ENCODE measurements at regions not wholly inside any gene's neighbourhood (a gene's known extent, or its start where the extent isn't known, plus 50 kb on each side); places are given as distances from the start of the nearest gene placed in this dataset.

DNA sequence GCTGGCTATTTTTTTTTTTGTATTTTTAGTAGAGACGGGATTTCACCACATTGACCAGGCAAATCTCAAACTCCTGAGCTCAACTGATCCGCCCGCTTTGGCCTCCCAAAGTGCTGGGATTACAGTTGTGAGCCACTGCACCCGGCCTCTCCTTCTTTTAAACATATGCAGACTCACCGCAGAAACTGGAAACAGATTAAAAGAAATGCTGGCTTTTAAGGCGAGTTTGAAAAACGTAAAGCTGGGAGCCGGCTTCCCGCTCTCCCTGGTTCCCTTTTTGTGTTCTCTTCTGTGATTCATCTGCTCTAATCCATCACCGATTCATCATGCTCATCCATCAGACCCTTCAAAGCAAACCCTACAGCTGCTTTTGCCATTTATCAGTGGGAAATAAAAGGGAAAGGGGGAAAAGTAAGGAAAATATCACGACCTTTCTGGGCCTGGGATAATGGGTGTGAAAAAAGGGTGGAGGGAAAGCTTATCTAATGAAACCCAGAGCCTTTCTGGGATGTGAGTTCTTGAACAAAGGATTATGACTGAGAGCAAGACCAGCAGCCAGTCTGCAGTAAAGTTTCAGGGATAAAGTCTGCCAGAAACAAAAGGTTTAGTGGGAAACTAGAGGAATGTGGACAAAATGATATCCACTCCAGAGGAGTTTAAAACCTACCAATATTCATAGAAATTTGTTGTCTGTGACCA is 92.3 kb upstream of the LRIG1 start:
- DNase-seq (ENCODE audit: low spot score) = no peak

DNA sequence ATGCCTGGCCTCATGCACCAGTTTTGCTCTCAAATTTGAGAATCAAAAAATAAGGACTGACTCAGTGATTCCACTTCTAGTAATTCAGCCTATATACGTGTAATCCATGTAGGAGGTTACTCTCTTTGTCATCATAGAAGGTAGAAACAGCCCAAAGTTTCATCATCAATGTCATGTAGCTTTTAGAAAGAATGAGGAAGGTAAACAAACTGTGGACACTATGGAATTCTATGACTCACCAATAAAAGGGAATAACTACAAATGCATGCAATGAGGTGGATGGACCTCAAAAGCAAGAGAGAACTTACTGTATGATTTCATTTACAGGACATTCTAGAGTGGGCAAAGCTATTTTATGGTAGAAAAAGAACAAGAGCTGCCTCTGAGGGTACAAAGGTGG is 93.2 kb upstream of the LRIG1 start:
- DNase-seq (ENCODE audit: low spot score) = no peak

- DNase-seq (ENCODE audit: low spot score) = no peak
Observed at GRCh38 chr3:66597308-66597863, 96.6 kb upstream of the LRIG1 start.

GRCh38 chr3:66598168-66598567 is 97.3 kb upstream of the LRIG1 start:
- DNase-seq (ENCODE audit: low spot score) = no peak

DNA sequence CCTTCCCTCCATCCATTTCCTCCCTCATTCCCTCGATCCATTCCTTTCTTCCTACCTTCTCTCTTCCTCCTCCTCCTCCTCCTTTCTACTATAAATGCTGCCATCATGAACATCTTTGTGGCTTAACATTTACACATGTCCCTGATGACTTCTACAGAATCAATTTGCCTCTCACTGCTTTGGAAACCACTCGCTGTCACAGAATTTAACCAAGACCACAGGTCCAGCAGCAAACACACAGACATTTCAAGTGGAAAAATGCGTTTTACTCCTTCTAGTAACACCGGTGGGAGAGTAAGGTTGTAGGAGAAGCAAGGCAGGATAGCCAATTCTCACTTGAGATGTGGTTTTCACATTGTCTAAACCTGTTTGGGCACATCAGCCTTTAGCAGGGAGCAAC is 101.4 kb upstream of the LRIG1 start:
- DNase-seq (ENCODE audit: low spot score) = no peak

DNA sequence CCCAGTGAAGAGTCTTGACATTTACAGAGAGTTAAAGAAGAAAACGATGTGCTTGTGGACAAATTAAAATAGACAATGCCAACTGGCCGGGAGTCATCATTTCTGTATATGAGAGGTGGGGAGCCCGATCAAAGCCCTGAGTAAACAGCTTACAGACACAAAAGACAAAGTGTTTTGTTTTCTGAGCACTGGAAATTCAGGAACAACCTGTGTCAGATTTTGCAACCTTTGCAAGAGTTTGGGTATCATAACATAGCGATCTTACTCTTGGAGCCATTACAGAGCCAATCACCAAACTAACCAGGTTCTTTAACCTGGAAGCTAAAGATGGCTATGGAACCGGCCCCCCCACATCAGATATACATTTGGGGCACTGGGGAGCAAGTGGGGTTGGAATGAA is 101.9 kb upstream of the LRIG1 start:
- no peak for DNase-seq (ENCODE audit: low spot score)

GRCh38 chr3:66603151-66603611 is 102.4 kb upstream of the LRIG1 start:
- no peak for DNase-seq (ENCODE audit: low spot score)

DNA sequence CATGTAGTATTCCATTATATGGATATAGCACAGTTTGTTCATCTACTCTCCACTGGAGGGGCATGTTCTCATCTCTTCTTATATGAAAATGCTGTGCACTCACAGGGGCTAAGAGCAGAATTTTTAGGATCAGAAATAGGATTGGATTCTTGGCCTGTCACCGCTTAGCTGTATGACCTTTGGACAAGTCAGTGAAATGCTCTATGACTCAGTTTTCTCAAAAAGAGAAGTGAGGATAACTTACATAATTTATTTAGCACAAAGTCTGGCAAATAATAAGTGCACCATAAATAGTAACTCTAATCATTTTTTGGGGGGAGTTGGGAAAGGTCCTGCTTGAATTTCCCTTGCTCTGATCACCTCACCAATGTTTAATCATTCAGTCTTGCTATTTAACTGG is 103.7 kb upstream of the LRIG1 start:
- no peak for DNase-seq (ENCODE audit: low spot score)

DNA sequence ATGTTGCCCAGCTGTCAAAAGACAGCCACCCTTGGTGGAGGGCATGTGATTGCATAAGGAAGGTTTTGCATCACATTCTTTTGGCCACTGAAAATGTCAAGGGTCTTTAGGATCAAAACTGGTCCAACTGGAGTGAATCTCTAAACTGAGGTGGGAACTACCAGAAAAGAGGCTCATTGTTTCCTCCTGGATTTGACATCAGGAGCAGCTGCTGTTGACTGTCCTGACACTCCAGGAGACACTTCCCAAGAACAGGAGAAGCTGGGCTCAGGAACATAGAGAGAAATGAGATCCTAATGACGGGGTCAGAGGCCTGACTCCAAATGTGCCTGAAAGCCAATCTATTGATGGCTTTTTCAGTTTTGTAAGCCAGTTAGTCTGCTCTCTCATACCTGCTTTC is 105.3 kb upstream of the LRIG1 start:
- no peak for DNase-seq (ENCODE audit: low spot score)

DNA sequence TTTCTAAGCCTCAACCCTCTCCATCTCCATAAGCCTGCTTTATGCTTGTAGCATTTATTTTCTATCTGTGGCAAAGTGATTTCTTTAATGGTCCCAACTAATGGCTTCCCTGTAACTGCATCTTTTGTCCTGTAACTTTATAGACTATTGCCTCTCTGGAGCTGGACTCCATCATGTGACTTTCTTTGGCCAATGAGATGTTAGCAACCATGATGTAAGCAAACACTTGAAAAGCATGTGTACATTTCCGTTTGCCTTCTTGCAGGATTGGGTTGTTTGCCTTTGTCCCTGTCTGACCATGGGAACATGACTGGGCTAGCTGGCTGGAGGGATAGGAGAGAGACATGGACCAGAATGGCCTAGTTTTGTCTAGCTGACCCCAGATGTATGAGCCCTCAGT is 106.0 kb upstream of the LRIG1 start:
- DNase-seq (ENCODE audit: low spot score) = no peak

DNA sequence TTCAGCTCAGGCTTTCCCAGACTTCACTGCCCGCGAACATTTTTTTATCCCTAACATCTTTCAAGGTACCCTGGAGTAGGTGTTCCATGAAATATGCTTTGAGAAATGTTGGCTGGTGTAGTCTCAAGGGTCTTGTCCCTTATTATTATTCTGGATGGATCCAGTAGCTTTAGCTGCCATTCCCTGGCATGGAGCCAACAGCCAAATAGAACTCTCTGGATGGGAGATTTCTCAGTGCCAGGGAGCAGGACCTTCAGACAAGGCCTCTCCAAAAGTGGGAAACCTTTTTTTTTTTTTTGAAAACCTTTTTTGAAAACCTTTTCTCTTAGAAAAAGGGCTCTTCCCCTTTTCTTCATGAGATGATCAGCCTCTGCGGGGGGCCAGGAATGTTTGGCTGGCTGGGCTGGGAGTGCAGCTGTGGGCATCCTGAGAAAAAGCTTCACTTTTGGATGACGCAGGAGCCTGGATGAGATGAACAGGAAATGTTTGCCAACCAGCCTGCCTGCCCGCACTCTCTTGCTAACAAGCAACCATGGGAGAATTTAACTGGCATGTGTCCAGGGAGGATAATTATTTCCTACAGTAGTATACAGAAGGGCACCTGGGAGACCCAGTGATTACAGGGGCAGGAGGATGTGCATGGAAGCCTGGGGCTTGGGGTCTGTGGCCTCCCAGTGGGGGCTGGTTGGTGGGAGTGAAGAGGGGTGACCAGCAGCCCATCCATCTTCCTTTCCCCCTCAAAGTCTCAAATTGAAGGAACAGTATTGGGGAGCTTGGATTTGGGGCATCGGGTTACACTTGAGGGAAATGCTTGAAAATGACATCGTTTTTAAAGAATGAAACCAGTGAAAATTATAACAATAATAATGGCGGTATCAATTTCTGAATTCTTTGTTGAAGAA is 109.1 kb upstream of the LRIG1 start:
- peak; percentile 35 for DNase-seq (ENCODE audit: low spot score)

- no peak for DNase-seq (ENCODE audit: low spot score)
Observed at GRCh38 chr3:66610562-66610909, 109.7 kb upstream of the LRIG1 start.

DNA sequence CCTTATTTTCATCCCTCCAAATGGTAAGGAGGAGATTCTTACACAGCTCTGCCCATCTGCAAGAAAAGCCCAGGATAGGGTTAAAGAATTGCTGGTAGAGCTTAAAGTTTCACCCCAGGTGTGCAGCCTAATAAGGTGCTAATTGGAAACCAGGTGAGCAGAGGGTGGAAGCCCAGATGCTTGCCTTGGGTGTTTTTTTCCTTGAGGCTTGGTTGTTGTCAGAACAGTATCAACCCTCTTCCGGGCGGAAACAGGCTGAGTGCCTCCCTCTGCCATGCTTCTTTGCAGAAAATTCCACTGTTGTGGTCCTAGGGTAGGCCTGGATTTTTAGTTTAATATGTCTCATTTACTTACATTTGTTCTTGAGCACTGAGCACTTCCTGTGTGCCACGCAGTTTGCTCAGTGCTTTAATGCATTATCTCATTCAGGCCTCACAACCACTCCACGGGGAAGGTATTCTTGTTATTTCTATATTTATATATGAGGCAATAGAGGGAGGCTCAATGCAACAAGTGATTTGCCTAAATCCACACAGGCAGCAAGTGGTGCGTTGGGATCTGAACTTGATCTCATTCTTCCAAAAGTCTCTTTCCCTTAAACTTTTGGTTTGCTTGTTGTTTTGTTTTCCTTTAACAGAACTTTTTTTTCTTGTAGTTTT is 115.0 kb upstream of the LRIG1 start:
- DNase-seq (ENCODE audit: low spot score) = no peak

DNA sequence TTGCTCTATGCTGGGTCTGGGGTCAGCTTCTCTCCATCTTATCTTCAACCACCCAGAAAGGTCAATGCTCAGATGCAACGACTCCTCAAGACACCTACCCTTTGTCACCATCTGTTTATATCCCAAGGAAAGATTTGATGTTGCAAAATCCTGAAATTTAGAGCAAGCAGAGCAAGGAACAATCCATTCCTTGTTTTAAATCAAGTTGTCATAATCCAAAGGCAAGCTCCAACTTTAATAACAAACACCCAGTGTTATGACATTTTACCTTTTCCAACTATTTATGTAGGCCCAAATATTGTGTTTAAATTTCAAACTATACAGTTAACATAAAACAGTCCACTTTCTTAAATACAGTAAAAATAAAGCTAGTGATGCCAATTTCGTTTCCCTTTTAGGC is 116.5 kb upstream of the LRIG1 start:
- DNase-seq (ENCODE audit: low spot score) = no peak

DNA sequence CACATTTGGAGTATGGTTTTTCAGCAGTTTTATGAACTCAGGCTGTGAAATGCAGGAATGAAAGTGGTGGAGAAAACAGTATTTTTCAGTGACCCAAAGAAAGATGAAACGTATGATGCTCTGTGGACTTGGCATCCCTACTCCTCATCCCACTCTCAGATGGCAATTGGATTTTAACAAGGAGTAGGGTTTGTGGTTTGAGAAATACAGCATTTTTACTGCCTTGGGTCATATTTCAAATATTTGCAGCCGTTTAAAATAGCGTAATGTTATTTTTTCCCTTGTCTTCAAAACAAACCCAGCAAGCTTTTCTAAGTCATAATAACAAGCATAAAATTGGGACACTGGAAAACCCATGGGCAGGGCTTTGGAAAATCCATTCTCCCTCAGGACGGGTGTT is 117.2 kb upstream of the LRIG1 start:
- DNase-seq (ENCODE audit: low spot score) = no peak

DNA sequence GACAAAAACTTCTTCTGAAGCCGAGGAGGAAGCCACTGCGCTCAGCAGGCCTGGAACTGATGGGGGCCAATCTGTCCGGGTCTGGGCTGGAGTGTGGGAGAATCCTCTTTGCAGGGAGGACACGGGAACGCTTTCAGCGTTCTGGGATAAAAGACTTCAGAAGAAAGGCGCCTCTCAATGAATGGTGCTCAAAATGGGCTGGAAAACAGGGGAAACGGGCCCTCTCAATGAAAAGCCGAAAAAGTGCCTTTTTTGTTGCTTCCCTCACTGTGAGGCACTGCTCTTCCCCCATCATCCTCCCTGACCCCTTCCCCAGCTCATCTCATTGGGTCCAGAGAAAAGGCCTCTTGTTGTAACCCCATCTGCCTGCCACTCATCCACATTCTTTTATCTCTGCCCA is 119.5 kb upstream of the LRIG1 start:
- peak; percentile 22 for DNase-seq (ENCODE audit: low spot score)

DNA sequence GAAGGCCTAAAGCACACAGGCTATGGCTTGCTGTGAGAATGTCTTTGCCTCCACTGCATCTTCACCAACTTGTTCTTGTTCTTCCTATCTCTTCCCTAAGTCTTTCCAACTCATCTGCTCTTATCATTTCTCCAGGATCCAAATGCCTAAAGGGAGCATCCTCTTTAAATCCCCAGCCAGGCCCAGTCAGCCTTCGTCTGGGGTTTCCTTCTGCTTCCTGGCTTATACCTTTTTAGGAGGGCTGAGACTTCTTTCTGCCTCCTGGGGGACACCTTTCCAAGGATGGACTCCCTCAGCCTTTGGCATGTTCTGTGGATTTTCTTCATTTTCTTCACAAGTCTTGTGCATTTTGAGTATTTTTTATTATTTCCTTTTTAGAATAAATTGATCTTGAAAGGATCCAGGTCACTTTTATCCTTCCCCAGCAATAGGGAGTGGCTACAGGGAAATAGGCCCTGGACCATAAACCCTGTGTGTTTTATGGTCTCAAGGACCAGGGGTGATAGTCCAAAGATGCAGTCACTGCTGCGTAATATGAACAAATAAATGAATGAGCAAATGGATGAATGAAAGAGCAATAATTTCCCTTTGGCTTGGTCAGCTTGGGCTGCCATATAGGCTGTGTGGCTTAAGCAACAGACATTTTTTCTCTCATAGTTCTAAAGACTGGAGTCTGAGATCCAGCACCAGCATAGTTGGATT is 122.1 kb upstream of the LRIG1 start:
- DNase-seq (ENCODE audit: low spot score) = no peak

DNA sequence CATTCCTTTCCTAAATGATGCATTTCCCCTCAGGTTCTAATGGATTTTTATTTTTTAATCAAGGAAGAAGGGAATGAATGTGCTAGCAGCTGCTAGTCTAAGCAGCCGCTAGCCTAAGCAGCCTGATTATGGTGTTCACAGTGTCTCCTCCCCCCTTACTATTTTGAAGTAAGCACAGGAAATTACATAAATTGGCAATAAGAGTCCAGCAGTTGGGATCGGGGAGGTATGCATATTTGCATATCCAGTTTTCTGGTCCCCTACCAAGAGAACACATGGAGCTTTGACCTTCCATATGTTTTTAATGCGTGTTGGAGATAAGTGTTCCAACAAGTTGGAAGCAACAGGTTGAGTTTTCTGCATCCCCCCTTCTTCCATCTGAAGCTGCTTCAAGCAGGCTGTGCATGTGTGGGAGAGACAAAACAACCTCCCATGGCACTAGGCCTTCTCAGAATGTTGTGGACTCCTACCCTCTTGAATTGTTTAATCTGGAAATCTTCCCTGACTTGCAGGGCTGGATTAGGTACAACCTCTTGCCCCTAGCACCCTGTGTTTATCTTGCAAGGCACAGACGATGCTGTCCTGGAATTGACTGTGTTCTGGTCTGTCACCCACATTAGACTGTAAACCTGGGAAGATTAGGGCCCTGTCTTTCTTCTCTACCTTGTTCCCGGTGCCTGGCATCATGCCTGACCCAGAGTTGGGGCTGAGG is 124.8 kb upstream of the LRIG1 start:
- DNase-seq (ENCODE audit: low spot score) = peak; percentile 10

DNA sequence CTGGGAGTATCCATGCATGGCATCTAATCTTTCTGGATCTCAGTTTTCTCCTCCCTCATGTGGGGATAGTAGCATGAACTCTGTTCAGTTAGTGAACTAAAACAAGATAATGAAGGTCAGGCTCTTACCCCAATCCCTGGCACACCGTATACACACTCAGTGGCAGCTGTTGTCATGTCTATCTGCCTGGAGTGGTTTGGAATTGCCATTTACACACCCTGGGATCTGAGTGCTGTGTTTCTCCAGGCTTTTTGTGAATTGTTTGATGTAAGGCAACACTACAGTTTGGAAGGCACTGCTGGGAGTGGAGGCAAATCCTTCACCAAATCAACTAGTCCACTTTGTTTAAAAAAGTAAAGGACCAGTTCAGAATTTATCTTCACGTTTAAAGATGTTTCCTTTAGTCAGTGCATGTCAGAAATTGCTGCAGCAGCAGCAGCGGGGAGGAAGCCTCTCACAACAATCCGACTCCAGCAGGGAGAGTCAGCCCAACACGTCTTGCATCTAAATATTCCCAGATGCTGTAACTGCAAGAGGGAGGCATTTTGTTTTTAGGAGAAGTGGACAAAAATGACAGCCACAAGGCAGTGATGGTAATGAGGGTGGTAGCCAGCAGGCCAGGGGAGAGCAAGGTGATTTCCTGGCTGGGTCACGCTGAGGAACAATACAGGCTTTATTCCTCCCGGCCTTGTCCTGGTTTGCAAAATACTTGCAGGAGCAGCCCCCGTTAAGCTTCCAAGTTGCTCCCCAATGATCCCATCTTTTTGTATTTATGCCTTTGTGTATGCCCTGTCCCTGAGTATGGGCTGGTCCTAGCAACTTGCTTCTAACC is 128.5 kb upstream of the LRIG1 start:
- peak; percentile 9 for DNase-seq (ENCODE audit: low spot score)

DNA sequence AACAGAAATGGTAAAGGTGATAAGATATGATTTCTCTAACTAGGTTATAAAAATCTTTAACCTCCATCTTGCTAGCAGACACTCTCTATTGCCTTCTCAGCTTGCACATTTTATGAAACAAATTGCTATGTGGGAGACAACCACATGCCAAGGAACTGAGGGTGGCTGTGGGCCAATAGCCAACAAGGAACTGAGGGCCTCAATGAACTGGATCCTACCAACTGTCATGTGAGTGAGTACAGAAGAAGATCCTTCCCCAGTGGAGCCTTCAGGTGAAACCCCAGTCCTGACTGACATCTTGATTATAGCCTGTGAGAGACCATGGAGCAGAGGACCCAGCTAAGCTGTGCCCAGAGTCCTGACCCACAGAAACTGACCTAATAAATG is 129.2 kb upstream of the LRIG1 start:
- DNase-seq (ENCODE audit: low spot score) = no peak
